ENCODE measurements at regions not wholly inside any gene's neighbourhood (a gene's known extent, or its start where the extent isn't known, plus 50 kb on each side); places are given as distances from the start of the nearest gene placed in this dataset.

DNA sequence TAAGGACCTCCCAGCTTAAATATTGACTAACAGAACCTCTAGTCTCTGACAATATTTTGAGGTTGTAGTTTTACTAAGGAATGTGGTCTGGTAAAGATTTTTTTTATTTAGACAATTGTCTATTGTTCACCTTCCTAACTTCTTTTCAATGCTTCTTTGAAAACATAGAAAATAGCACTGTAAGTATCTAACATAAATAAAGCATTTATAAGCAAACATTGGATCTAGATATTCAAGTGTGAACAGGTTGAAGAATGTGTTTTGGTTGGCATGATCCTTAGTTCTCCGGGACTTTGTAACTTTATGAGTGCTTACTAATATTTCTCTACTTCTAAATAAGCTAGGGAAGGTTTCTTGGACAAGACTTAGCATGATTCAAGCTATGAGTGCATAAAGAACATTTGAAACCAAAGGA lies 285.4 kb upstream of the ARSJ start:
- no peak overlapping the region for H3K27ac Mint-ChIP-seq
- ATAC-seq: no peak
- H3K4me1 Mint-ChIP-seq (ENCODE audit: low read depth): no peaks in the 10 kb centered on the region
- DNase-seq: no peak
- H3K4me3 Mint-ChIP-seq: no peak overlapping the region
- H3K27me3 Mint-ChIP-seq (ENCODE audit: low read depth): peaks cover 2% of the 10 kb centered on the region
- no peaks in the 10 kb centered on the region for H3K36me3 Mint-ChIP-seq (ENCODE audit: low read depth)
- CTCF ChIA-PET: no interaction called here
- POLR2A ChIA-PET: no interaction called here
- no peaks in the 10 kb centered on the region for H3K9me3 Mint-ChIP-seq (ENCODE audit: insufficient read depth)

GRCh38 chr4:114265342-114265741 lies 285.9 kb upstream of the ARSJ start:
- no peak overlapping the region for H3K4me3 Mint-ChIP-seq
- no peaks in the 10 kb centered on the region for H3K9me3 Mint-ChIP-seq (ENCODE audit: insufficient read depth)
- CTCF ChIA-PET: no interaction called here
- no peak overlapping the region for H3K27ac Mint-ChIP-seq
- POLR2A ChIA-PET: no interaction called here
- peaks cover 2% of the 10 kb centered on the region for H3K27me3 Mint-ChIP-seq (ENCODE audit: low read depth)
- H3K4me1 Mint-ChIP-seq (ENCODE audit: low read depth): no peaks in the 10 kb centered on the region
- no peaks in the 10 kb centered on the region for H3K36me3 Mint-ChIP-seq (ENCODE audit: low read depth)
- no peak for ATAC-seq
- no peak for DNase-seq

GRCh38 chr4:114267976-114268375 lies 288.5 kb upstream of the ARSJ start:
- Mint-ChIP-seq H3K4me3 (no peak overlapping the region), H3K36me3 (ENCODE audit: low read depth) (no peaks in the 10 kb centered on the region), H3K27me3 (ENCODE audit: low read depth) (peaks cover 2% of the 10 kb centered on the region), H3K27ac (no peak overlapping the region), H3K4me1 (ENCODE audit: low read depth) (no peaks in the 10 kb centered on the region), H3K9me3 (ENCODE audit: insufficient read depth) (no peaks in the 10 kb centered on the region)
- CTCF ChIA-PET: no interaction called here
- ATAC-seq (no peak), DNase-seq (no peak)
- POLR2A ChIA-PET: no interaction called here

- ATAC-seq: no peak
- CTCF ChIA-PET: no interaction called here
- no peak for DNase-seq
- Mint-ChIP-seq H3K27me3 (ENCODE audit: low read depth) (peaks cover 2% of the 10 kb centered on the region), H3K36me3 (ENCODE audit: low read depth) (no peaks in the 10 kb centered on the region), H3K4me3 (no peak overlapping the region), H3K9me3 (ENCODE audit: insufficient read depth) (no peaks in the 10 kb centered on the region), H3K4me1 (ENCODE audit: low read depth) (no peaks in the 10 kb centered on the region), H3K27ac (no peak overlapping the region)
- POLR2A ChIA-PET: no interaction called here
Observed at GRCh38 chr4:114271031-114271430, 291.6 kb upstream of the ARSJ start.

DNA sequence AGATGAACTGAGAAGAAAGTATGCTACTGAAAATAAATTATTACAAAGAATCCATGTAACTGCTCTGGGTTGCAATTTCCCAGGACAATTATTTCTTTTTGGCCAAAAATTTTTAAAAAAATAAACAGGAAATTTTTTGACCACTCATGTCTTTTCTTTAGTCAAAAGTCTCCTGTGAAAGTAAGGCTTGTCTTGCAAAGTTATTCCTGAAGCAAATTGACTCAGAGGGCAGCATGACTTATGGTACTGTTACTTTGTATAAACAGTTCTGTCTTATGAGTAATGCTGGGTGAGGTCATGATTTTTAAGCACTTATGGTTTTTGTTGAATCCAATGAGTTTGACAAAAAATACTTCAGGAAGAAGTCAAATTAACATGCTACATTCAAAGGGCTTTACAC lies 292.8 kb upstream of the ARSJ start:
- CTCF ChIA-PET: no interaction called here
- Mint-ChIP-seq H3K36me3 (ENCODE audit: low read depth) (no peaks in the 10 kb centered on the region), H3K4me1 (ENCODE audit: low read depth) (no peaks in the 10 kb centered on the region), H3K9me3 (ENCODE audit: insufficient read depth) (no peaks in the 10 kb centered on the region), H3K27me3 (ENCODE audit: low read depth) (peaks cover 2% of the 10 kb centered on the region), H3K27ac (no peak overlapping the region), H3K4me3 (no peak overlapping the region)
- no peak for ATAC-seq
- POLR2A ChIA-PET: no interaction called here
- DNase-seq: no peak

- peaks cover 2% of the 10 kb centered on the region for H3K27me3 Mint-ChIP-seq (ENCODE audit: low read depth)
- H3K4me3 Mint-ChIP-seq: no peak overlapping the region
- CTCF ChIA-PET: no interaction called here
- DNase-seq (no peak), ATAC-seq (no peak)
- no peaks in the 10 kb centered on the region for H3K4me1 Mint-ChIP-seq (ENCODE audit: low read depth)
- POLR2A ChIA-PET: no interaction called here
- no peaks in the 10 kb centered on the region for H3K36me3 Mint-ChIP-seq (ENCODE audit: low read depth)
- H3K9me3 Mint-ChIP-seq (ENCODE audit: insufficient read depth): no peaks in the 10 kb centered on the region
- H3K27ac Mint-ChIP-seq: no peak overlapping the region
Observed at GRCh38 chr4:114273238-114273637, 293.8 kb upstream of the ARSJ start.

DNA sequence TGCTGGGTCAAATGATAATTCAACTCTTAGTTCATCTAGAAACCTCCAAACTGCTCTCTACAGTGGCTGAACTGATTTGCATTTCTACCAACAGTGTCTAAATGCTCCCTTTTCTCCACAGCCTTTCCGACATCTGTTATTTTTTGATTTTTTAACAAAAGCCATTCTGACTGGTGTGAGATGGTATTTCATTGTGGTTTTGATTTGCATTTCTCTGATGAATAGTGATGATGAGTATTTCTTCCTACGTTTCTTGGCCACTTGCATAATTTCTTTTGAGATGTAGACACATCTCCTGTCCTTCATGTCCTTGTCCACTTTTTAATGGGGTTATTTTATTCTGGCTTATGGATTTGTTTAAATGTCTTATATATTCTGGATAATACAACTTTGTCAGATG lies 298.2 kb upstream of the ARSJ start:
- ChIA-PET POLR2A (no interaction called here), CTCF (no interaction called here)
- H3K27me3 Mint-ChIP-seq (ENCODE audit: low read depth): peaks cover 2% of the 10 kb centered on the region
- H3K4me1 Mint-ChIP-seq (ENCODE audit: low read depth): no peaks in the 10 kb centered on the region
- no peak for DNase-seq
- no peak overlapping the region for H3K4me3 Mint-ChIP-seq
- no peak for ATAC-seq
- no peak overlapping the region for H3K27ac Mint-ChIP-seq
- H3K36me3 Mint-ChIP-seq (ENCODE audit: low read depth): no peaks in the 10 kb centered on the region
- no peaks in the 10 kb centered on the region for H3K9me3 Mint-ChIP-seq (ENCODE audit: insufficient read depth)

DNA sequence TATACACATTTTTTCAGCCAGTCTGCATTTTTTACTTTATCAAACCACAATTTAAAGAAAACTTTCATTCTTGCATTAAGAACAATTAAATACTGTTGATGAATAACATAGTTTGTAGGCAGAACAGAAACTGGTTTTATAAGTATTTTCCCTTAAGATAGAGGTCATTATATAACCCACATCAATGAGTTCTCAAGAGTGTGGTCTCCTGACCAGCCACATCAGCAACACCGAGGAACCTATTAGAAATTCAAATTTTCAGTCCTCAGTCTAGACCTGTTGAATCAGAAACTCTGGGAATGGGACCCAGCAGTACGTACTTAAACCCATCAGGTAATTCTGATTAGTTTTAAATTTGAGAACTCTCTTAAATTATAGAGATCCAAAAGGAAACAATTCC lies 299.6 kb upstream of the ARSJ start:
- no peak overlapping the region for H3K4me3 Mint-ChIP-seq
- H3K36me3 Mint-ChIP-seq (ENCODE audit: low read depth): no peaks in the 10 kb centered on the region
- ChIA-PET POLR2A (no interaction called here), CTCF (no interaction called here)
- ATAC-seq (no peak), DNase-seq (no peak)
- H3K27me3 Mint-ChIP-seq (ENCODE audit: low read depth): peaks cover 2% of the 10 kb centered on the region
- H3K4me1 Mint-ChIP-seq (ENCODE audit: low read depth): no peaks in the 10 kb centered on the region
- no peaks in the 10 kb centered on the region for H3K9me3 Mint-ChIP-seq (ENCODE audit: insufficient read depth)
- H3K27ac Mint-ChIP-seq: no peak overlapping the region

DNA sequence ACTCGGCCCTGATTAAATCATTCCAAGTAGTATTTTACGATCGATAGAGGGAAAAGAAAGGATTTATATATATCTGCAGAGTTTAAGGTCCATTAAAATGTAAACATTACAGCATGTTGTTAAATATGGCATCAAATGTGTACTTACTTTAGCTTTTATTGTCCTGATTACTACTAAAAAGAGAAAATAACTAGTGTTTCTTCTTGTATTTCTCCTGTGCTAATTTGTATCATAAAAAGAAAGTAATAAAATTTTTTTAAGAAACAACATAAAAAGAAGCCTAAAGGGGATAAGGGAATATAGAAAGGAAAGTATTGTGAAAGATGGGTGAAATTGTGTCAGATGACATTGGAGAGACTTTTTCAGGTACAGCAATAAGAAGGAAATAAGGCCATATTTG lies 300.3 kb upstream of the ARSJ start:
- Mint-ChIP-seq H3K9me3 (ENCODE audit: insufficient read depth) (no peaks in the 10 kb centered on the region), H3K4me1 (ENCODE audit: low read depth) (no peaks in the 10 kb centered on the region), H3K27me3 (ENCODE audit: low read depth) (peaks cover 2% of the 10 kb centered on the region), H3K36me3 (ENCODE audit: low read depth) (no peaks in the 10 kb centered on the region), H3K4me3 (no peak overlapping the region), H3K27ac (no peak overlapping the region)
- CTCF ChIA-PET: no interaction called here
- DNase-seq: no peak
- POLR2A ChIA-PET: no interaction called here
- ATAC-seq: no peak

DNA sequence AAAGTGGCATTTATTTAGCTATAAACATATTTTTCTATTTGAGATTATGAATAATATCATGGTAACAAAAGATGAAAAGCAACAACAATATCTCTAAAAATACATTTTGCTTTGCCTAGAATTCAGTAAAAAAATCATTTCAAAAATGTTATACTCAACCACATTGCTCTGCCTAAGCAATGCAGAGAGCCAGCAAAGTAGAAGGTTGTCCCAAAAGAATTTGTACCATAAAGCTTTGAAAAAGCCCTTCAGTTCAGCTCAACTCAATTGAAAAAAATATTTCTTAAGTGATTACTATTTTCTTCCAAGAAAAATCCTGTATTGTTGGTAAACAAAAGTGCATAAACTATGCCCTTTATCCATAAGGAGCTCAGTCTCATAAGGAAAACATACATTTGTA lies 301.2 kb upstream of the ARSJ start:
- Mint-ChIP-seq H3K9me3 (ENCODE audit: insufficient read depth) (no peaks in the 10 kb centered on the region), H3K4me1 (ENCODE audit: low read depth) (no peaks in the 10 kb centered on the region), H3K36me3 (ENCODE audit: low read depth) (no peaks in the 10 kb centered on the region), H3K4me3 (no peak overlapping the region), H3K27ac (no peak overlapping the region), H3K27me3 (ENCODE audit: low read depth) (no peaks in the 10 kb centered on the region)
- ChIA-PET POLR2A (no interaction called here), CTCF (no interaction called here)
- ATAC-seq (no peak), DNase-seq (no peak)

- Mint-ChIP-seq H3K9me3 (ENCODE audit: insufficient read depth) (no peaks in the 10 kb centered on the region), H3K27me3 (ENCODE audit: low read depth) (no peaks in the 10 kb centered on the region), H3K27ac (no peak overlapping the region), H3K4me3 (no peak overlapping the region), H3K4me1 (ENCODE audit: low read depth) (no peaks in the 10 kb centered on the region), H3K36me3 (ENCODE audit: low read depth) (no peaks in the 10 kb centered on the region)
- ChIA-PET POLR2A (no interaction called here), CTCF (no interaction called here)
- no peak for DNase-seq
- ATAC-seq: no peak
Observed at GRCh38 chr4:114281164-114281960, 301.9 kb upstream of the ARSJ start.

- Mint-ChIP-seq H3K4me1 (ENCODE audit: low read depth) (no peaks in the 10 kb centered on the region), H3K27me3 (ENCODE audit: low read depth) (no peaks in the 10 kb centered on the region), H3K36me3 (ENCODE audit: low read depth) (no peaks in the 10 kb centered on the region), H3K4me3 (no peak overlapping the region), H3K9me3 (ENCODE audit: insufficient read depth) (no peaks in the 10 kb centered on the region), H3K27ac (no peak overlapping the region)
- POLR2A ChIA-PET: no interaction called here
- ATAC-seq (no peak), DNase-seq (no peak)
- CTCF ChIA-PET: no interaction called here
Observed at GRCh38 chr4:114282937-114283336, 303.5 kb upstream of the ARSJ start.

DNA sequence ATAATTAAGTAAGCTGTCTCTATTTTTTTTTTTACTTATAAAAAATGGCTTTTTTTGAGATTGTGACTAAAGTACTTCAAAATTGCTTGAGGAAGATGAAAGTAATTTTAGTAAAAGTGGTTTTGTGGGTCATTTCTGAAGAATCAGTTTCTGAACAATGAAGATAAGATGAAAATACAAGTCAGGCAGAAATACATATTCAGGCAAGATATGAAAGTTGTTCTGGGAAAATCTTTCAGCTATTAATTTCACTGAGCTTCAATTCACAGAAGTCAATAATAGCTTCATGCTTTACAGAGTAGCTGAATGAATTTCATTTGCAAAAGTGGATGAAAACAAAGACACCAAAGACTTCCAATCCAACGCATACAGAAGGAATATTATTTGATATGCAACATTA lies 305.2 kb upstream of the ARSJ start:
- Mint-ChIP-seq H3K4me1 (ENCODE audit: low read depth) (no peaks in the 10 kb centered on the region), H3K27ac (no peak overlapping the region), H3K36me3 (ENCODE audit: low read depth) (no peaks in the 10 kb centered on the region), H3K9me3 (ENCODE audit: insufficient read depth) (no peaks in the 10 kb centered on the region), H3K4me3 (no peak overlapping the region), H3K27me3 (ENCODE audit: low read depth) (no peaks in the 10 kb centered on the region)
- CTCF ChIA-PET: no interaction called here
- DNase-seq: no peak
- POLR2A ChIA-PET: interaction anchor here (0.6 kb wide), 1 partner anchor 17 kb away, joined by 3 read pairs; no protein-coding TSS in a partner anchor
- no peak for ATAC-seq

All from activated CD8-positive, alpha-beta T cell treated with anti-CD3 and anti-CD28 coated beads, Interleukin-2, amount 10 ng/mL, durations not matched to agents 7 days and 5 days (primary cell).